Right atrium auricular region (tissue), 2 donors: ENCODE measurements at regions not wholly inside any gene's neighbourhood (a gene's known extent, or its start where the extent isn't known, plus 50 kb on each side); places are given as distances from the start of the nearest gene placed in this dataset.

Experiments
- DNase-seq: peaks from one replicate; pipeline ENCODE4 v3.0.0-alpha.2; 2019; ENCODE audit warnings: low spot score
- H3K27ac ChIP-seq, 2 donors: fragments of 200-600 bp; sonication (generic); 1 replicate in 1 of 2; 2 replicates in 1 of 2; pipeline ENCODE4 v1.5.1; 2016 to 2019
- H3K27me3 ChIP-seq, 2 donors: fragments of 200-600 bp; sonication (generic); one replicate each; pipeline versions ENCODE4 v1.5.1 to v1.6.0; 2017 to 2019
- H3K36me3 ChIP-seq: fragments of 200-600 bp; sonication (generic); one replicate; pipeline ENCODE4 v1.5.1; 2016
- H3K4me1 ChIP-seq, 2 donors: fragments of 200-600 bp; sonication (generic); one replicate each; pipeline versions ENCODE4 v1.5.1 to v1.6.0; 2017 to 2019
- H3K4me3 ChIP-seq, 2 donors: fragments of 200-600 bp; sonication (generic); 1 replicate in 1 of 2; 2 replicates in 1 of 2; pipeline ENCODE4 v1.5.1; 2017 to 2019; ENCODE audit warnings: mild to moderate bottlenecking in 1 of 2, moderate library complexity in 1 of 2
- H3K9me3 ChIP-seq, 2 donors: fragments of 200-600 bp; sonication (generic); one replicate each; pipeline ENCODE4 v1.5.1; 2019
- TF ChIP-seq, protein P1 (sequence below), 2 donors: fragments of 200-600 bp; sonication (generic); IDR thresholded peaks; one replicate each; pipeline ENCODE4 v1.5.1; 2019; ENCODE audit warnings: antibody characterized with exemption in 2 of 2

GRCh38 chr1:209377995-209378394 is 205.5 kb upstream of the CAMK1G start:
- TF ChIP-seq, protein P1, sequence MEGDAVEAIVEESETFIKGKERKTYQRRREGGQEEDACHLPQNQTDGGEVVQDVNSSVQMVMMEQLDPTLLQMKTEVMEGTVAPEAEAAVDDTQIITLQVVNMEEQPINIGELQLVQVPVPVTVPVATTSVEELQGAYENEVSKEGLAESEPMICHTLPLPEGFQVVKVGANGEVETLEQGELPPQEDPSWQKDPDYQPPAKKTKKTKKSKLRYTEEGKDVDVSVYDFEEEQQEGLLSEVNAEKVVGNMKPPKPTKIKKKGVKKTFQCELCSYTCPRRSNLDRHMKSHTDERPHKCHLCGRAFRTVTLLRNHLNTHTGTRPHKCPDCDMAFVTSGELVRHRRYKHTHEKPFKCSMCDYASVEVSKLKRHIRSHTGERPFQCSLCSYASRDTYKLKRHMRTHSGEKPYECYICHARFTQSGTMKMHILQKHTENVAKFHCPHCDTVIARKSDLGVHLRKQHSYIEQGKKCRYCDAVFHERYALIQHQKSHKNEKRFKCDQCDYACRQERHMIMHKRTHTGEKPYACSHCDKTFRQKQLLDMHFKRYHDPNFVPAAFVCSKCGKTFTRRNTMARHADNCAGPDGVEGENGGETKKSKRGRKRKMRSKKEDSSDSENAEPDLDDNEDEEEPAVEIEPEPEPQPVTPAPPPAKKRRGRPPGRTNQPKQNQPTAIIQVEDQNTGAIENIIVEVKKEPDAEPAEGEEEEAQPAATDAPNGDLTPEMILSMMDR (IDR thresholded peaks at IDR 0.05) = no peak
- Histone ChIP-seq H3K27ac (no peak overlapping the region), H3K27me3 (no peaks in the 10 kb centered on the region), H3K4me1 (no peaks in the 10 kb centered on the region), H3K36me3 (no peaks in the 10 kb centered on the region), H3K9me3 (no peaks in the 10 kb centered on the region), H3K4me3 (no peak overlapping the region)
- no peak for DNase-seq

GRCh38 chr1:209379280-209379679 is 204.2 kb upstream of the CAMK1G start:
- H3K36me3 ChIP-seq = no peaks in the 10 kb centered on the region
- H3K27ac ChIP-seq = no peak overlapping the region
- H3K27me3 ChIP-seq = no peaks in the 10 kb centered on the region
- TF ChIP-seq, protein P1 (IDR thresholded peaks at IDR 0.05) = no peak
- DNase-seq = no peak
- H3K9me3 ChIP-seq = no peaks in the 10 kb centered on the region
- no peak overlapping the region for H3K4me3 ChIP-seq
- H3K4me1 ChIP-seq = no peaks in the 10 kb centered on the region

- Histone ChIP-seq H3K27me3 (no peaks in the 10 kb centered on the region), H3K36me3 (no peaks in the 10 kb centered on the region), H3K9me3 (no peaks in the 10 kb centered on the region), H3K4me1 (no peaks in the 10 kb centered on the region), H3K4me3 (no peak overlapping the region), H3K27ac (no peak overlapping the region)
- TF ChIP-seq, protein P1 (IDR thresholded peaks at IDR 0.05) = no peak
- DNase-seq = no peak
These were observed 203.1 kb upstream of the CAMK1G start for GRCh38 chr1:209380420-209380819.

- H3K36me3 ChIP-seq = no peaks in the 10 kb centered on the region
- DNase-seq = no peak
- no peaks in the 10 kb centered on the region for H3K9me3 ChIP-seq
- no peak overlapping the region for H3K27ac ChIP-seq
- no peaks in the 10 kb centered on the region for H3K27me3 ChIP-seq
- H3K4me3 ChIP-seq = no peak overlapping the region
- no peaks in the 10 kb centered on the region for H3K4me1 ChIP-seq
- TF ChIP-seq, protein P1 (IDR thresholded peaks at IDR 0.05) = no peak
These were observed 201.0 kb upstream of the CAMK1G start for GRCh38 chr1:209382231-209383100.

DNA sequence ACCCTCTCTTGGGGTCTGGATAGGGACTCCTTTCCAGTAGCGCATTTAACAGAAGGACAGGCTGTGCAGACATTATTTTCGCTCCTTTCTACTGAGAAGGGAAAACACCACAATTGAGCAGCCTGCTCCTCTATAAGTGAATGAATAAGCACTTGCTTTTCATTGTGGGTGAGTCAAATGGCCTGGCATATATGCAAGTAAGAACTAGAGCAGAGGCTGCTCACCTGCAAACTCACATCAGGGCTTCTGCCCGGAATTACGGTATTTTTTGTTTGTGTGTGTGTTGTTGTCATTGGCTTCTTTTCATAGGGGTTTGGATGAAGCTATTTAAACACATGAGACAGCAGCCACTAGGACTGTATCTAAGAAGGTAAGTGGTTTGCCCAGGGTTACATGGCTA is 200.1 kb upstream of the CAMK1G start:
- Histone ChIP-seq H3K36me3 (no peaks in the 10 kb centered on the region), H3K4me3 (no peak overlapping the region), H3K27ac (no peak overlapping the region), H3K9me3 (no peaks in the 10 kb centered on the region), H3K27me3 (no peaks in the 10 kb centered on the region), H3K4me1 (no peaks in the 10 kb centered on the region)
- no peak for DNase-seq
- TF ChIP-seq, protein P1 (IDR thresholded peaks at IDR 0.05) = no peak
